CD8-positive, alpha-beta memory T cell (primary cell): ENCODE measurements at regions not wholly inside any gene's neighbourhood (a gene's known extent, or its start where the extent isn't known, plus 50 kb on each side); places are given as distances from the start of the nearest gene placed in this dataset.

Experiments
- CTCF ChIA-PET: fragments of 350-600 bp; sonication (Branson Sonifier 250); formaldehyde crosslinking; loops from one replicate; lab custom pipeline; 2021; ENCODE audit warnings: antibody characterized with exemption; lab: Charles Lee
- POLR2A ChIA-PET: fragments of 350-600 bp; sonication (Branson Sonifier 250); formaldehyde crosslinking; loops from one replicate; lab custom pipeline; 2021; ENCODE audit warnings: antibody characterized with exemption; lab: Charles Lee
- DNase-seq, 5 donors: peaks; one replicate each; pipeline versions ENCODE4 v3.0.0 to v3.0.0-alpha.2; 2020 to 2022; ENCODE audit warnings: mixed read lengths in 1 of 5
- H3K27ac ChIP-seq: one replicate; pipeline ENCODE4 v1.7.0; 2013; ENCODE audit warnings: low read depth, mild to moderate bottlenecking, low read length, moderate library complexity
- H3K27me3 ChIP-seq: 2 replicates; pipeline ENCODE4 v1.7.0; 2013; ENCODE audit warnings: low read length, mild to moderate bottlenecking; ENCODE audit not compliant: insufficient read depth, poor library complexity, severe bottlenecking
- H3K36me3 ChIP-seq: 2 replicates; pipeline ENCODE4 v1.7.0; 2013; ENCODE audit warnings: mild to moderate bottlenecking, low read length, moderate library complexity; ENCODE audit not compliant: insufficient read depth
- H3K4me1 ChIP-seq: 2 replicates; pipeline ENCODE4 v1.7.0; 2013; ENCODE audit warnings: mild to moderate bottlenecking, low read length, moderate library complexity; ENCODE audit not compliant: insufficient read depth
- H3K4me3 ChIP-seq: 2 replicates; pipeline ENCODE4 v1.7.0; 2013; ENCODE audit warnings: mild to moderate bottlenecking, low read length
- H3K9me3 ChIP-seq: 2 replicates; pipeline ENCODE4 v1.7.0; 2013; ENCODE audit warnings: mild to moderate bottlenecking, low read length
- H3K27ac Mint-ChIP-seq, 8 donors: one replicate each; pipeline ENCODE4 v1.8.0; 2020 to 2021; ENCODE audit warnings: mixed read lengths in 8 of 8, mild to moderate bottlenecking in 6 of 8, inconsistent platforms in 3 of 8, moderate library complexity in 3 of 8
- H3K27me3 Mint-ChIP-seq, 2 donors: one replicate each; pipeline ENCODE4 v1.8.0; 2020 to 2021; ENCODE audit warnings: mixed read lengths in 2 of 2, mild to moderate bottlenecking in 1 of 2, moderate library complexity in 1 of 2
- H3K36me3 Mint-ChIP-seq, 3 donors: one replicate each; pipeline ENCODE4 v1.8.0; 2020 to 2021; ENCODE audit warnings: mixed read lengths in 3 of 3, inconsistent platforms in 1 of 3, mild to moderate bottlenecking in 1 of 3
- H3K4me1 Mint-ChIP-seq, 3 donors: one replicate each; pipeline ENCODE4 v1.8.0; 2020 to 2021; ENCODE audit warnings: mixed read lengths in 3 of 3, inconsistent platforms in 1 of 3, mild to moderate bottlenecking in 1 of 3
- H3K4me3 Mint-ChIP-seq, 7 donors: one replicate each; pipeline ENCODE4 v1.8.0; 2020 to 2021; ENCODE audit warnings: mixed read lengths in 7 of 7, mild to moderate bottlenecking in 6 of 7, moderate library complexity in 4 of 7, inconsistent platforms in 2 of 7
- H3K9me3 Mint-ChIP-seq, 5 donors: one replicate each; pipeline ENCODE4 v1.8.0; 2020 to 2022; ENCODE audit warnings: mixed read lengths in 5 of 5, mild to moderate bottlenecking in 3 of 5, moderate library complexity in 2 of 5, inconsistent platforms in 1 of 5

DNA sequence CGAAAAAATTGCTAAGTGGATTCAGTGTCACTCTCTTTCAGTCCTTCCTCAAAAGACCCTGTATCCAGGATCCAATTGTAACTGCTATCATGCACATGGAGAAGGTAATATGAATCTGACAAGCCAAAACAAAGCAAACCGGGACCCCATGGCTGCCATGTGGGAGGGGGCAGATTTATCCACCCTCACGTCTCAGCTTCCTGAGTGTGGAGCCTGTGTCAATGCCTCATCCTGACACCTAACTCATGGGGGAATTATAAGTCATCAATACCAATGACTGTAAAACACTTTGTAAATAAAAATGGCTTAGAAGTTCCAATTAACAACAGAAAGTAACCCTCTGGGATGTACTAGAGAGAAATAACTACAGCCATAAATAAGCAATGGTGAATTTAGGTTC, 174.1 kb upstream of the MCHR2 start:
- Mint-ChIP-seq H3K36me3 (no peaks in the 10 kb centered on the region), H3K27ac (no peak overlapping the region), H3K4me1 (no peaks in the 10 kb centered on the region), H3K9me3 (no peaks in the 10 kb centered on the region), H3K27me3 (peaks cover 2 to 3% of the 10 kb centered on the region in 2 donors), H3K4me3 (no peak overlapping the region)
- CTCF ChIA-PET = no interaction called here
- H3K27me3 ChIP-seq = no peaks in the 10 kb centered on the region
- no peak overlapping the region for H3K27ac ChIP-seq
- H3K4me3 ChIP-seq = no peak overlapping the region
- no peak for DNase-seq
- H3K4me1 ChIP-seq = no peaks in the 10 kb centered on the region
- POLR2A ChIA-PET = no interaction called here
- no peaks in the 10 kb centered on the region for H3K36me3 ChIP-seq
- no peaks in the 10 kb centered on the region for H3K9me3 ChIP-seq

DNA sequence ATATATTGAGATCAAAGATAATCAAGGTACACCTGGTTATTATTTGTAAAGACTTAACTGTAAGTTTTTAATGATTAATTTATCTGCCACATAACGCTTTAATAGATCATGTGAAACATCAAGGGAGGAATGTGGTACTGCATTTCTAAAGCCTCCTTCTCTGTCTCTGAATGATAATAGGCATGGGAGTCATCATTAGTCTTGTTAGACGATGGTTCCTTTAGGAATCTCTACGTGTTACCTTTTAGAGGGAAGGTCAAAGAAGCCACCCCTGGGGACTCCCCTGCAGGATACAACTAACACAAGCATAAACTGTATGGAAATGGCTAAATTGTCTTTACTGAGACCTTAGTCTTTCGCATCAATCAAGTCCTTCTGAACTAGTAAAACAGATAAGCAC, 173.6 kb upstream of the MCHR2 start:
- no peak overlapping the region for H3K27ac ChIP-seq
- no peak overlapping the region for H3K27ac Mint-ChIP-seq
- no peaks in the 10 kb centered on the region for H3K36me3 ChIP-seq
- ChIA-PET POLR2A (no interaction called here), CTCF (no interaction called here)
- peaks cover 3 to 4% of the 10 kb centered on the region in 2 donors for H3K27me3 Mint-ChIP-seq
- no peaks in the 10 kb centered on the region for H3K27me3 ChIP-seq
- DNase-seq = no peak
- no peaks in the 10 kb centered on the region for H3K9me3 Mint-ChIP-seq
- H3K4me3 ChIP-seq = no peak overlapping the region
- no peaks in the 10 kb centered on the region for H3K4me1 ChIP-seq
- H3K9me3 ChIP-seq = no peaks in the 10 kb centered on the region
- H3K36me3 Mint-ChIP-seq = no peaks in the 10 kb centered on the region
- no peak overlapping the region for H3K4me3 Mint-ChIP-seq
- H3K4me1 Mint-ChIP-seq = no peaks in the 10 kb centered on the region

DNA sequence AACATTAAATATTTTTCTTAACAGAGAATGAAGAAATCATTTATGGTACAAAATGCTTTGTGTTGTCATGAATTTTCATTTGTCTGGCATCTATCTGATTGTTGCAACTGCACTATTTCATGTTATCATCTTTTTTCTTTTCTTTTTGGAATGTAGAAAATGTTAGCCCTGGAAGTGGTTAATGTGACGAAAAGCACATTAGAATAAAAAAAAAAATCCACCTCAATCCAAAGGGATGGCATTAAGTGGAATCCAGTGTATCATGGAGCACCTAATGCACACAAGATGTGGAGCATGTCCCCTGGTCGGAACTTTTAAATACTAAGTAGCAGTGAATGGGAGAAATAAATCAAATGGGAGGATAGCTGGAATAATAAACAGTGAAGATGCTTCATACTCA, 172.9 kb upstream of the MCHR2 start:
- H3K9me3 ChIP-seq = no peaks in the 10 kb centered on the region
- H3K9me3 Mint-ChIP-seq = no peaks in the 10 kb centered on the region
- no peak overlapping the region for H3K4me3 ChIP-seq
- no peaks in the 10 kb centered on the region for H3K36me3 Mint-ChIP-seq
- H3K36me3 ChIP-seq = no peaks in the 10 kb centered on the region
- H3K27me3 ChIP-seq = no peaks in the 10 kb centered on the region
- no peaks in the 10 kb centered on the region for H3K4me1 ChIP-seq
- peaks cover 3 to 4% of the 10 kb centered on the region in 2 donors for H3K27me3 Mint-ChIP-seq
- DNase-seq = no peak
- no peaks in the 10 kb centered on the region for H3K4me1 Mint-ChIP-seq
- no peak overlapping the region for H3K27ac ChIP-seq
- H3K27ac Mint-ChIP-seq = no peak overlapping the region
- POLR2A ChIA-PET = no interaction called here
- CTCF ChIA-PET = no interaction called here
- H3K4me3 Mint-ChIP-seq = no peak overlapping the region

GRCh38 chr6:100165442-100165841, 171.4 kb upstream of the MCHR2 start:
- H3K4me1 Mint-ChIP-seq = no peaks in the 10 kb centered on the region
- Histone ChIP-seq H3K27me3 (no peaks in the 10 kb centered on the region), H3K36me3 (no peaks in the 10 kb centered on the region), H3K27ac (no peak overlapping the region), H3K9me3 (no peaks in the 10 kb centered on the region), H3K4me3 (no peak overlapping the region), H3K4me1 (no peaks in the 10 kb centered on the region)
- no peak overlapping the region for H3K27ac Mint-ChIP-seq
- no peaks in the 10 kb centered on the region for H3K36me3 Mint-ChIP-seq
- POLR2A ChIA-PET = no interaction called here
- H3K9me3 Mint-ChIP-seq = no peaks in the 10 kb centered on the region
- H3K27me3 Mint-ChIP-seq = peaks cover 2 to 3% of the 10 kb centered on the region in 2 donors
- CTCF ChIA-PET = no interaction called here
- no peak for DNase-seq
- H3K4me3 Mint-ChIP-seq = no peak overlapping the region

- POLR2A ChIA-PET = no interaction called here
- peaks cover 2 to 3% of the 10 kb centered on the region in 2 donors for H3K27me3 Mint-ChIP-seq
- no peaks in the 10 kb centered on the region for H3K4me1 Mint-ChIP-seq
These were observed 169.0 kb upstream of the MCHR2 start for GRCh38 chr6:100163035-100163434.

GRCh38 chr6:100161782-100162365, 167.9 kb upstream of the MCHR2 start:
- H3K27me3 Mint-ChIP-seq = peaks cover 2 to 3% of the 10 kb centered on the region in 2 donors
- H3K9me3 Mint-ChIP-seq = peaks cover 0 to 3% (median 0%) of the 10 kb centered on the region in 5 donors
- Histone ChIP-seq H3K27ac (no peak overlapping the region), H3K9me3 (no peaks in the 10 kb centered on the region), H3K36me3 (no peaks in the 10 kb centered on the region), H3K27me3 (no peaks in the 10 kb centered on the region), H3K4me1 (no peaks in the 10 kb centered on the region), H3K4me3 (no peak overlapping the region)
- no peak overlapping the region for H3K27ac Mint-ChIP-seq
- CTCF ChIA-PET = no interaction called here
- no peak for DNase-seq
- H3K4me3 Mint-ChIP-seq = no peak overlapping the region
- no peaks in the 10 kb centered on the region for H3K36me3 Mint-ChIP-seq
- POLR2A ChIA-PET = no interaction called here
- no peaks in the 10 kb centered on the region for H3K4me1 Mint-ChIP-seq

More at GRCh38 chr6:100163035-100163434, 169.0 kb upstream of the MCHR2 start:
- Histone ChIP-seq H3K4me3 (no peak overlapping the region), H3K36me3 (no peaks in the 10 kb centered on the region), H3K9me3 (no peaks in the 10 kb centered on the region), H3K27ac (no peak overlapping the region), H3K27me3 (no peaks in the 10 kb centered on the region), H3K4me1 (no peaks in the 10 kb centered on the region)
- CTCF ChIA-PET = interaction anchor here (0.9 kb wide), 1 partner anchor 17 kb away, joined by 3 read pairs; no protein-coding TSS in a partner anchor
- H3K4me3 Mint-ChIP-seq = no peak overlapping the region
- DNase-seq = no peak
- H3K27ac Mint-ChIP-seq = no peak overlapping the region
- no peaks in the 10 kb centered on the region for H3K36me3 Mint-ChIP-seq
- H3K9me3 Mint-ChIP-seq = no peaks in the 10 kb centered on the region

GRCh38 chr6:100160930-100161329, 166.9 kb upstream of the MCHR2 start:
- H3K27ac ChIP-seq = no peak overlapping the region
- no peaks in the 10 kb centered on the region for H3K4me1 ChIP-seq
- Mint-ChIP-seq H3K27me3 (peaks cover 2 to 3% of the 10 kb centered on the region in 2 donors), H3K36me3 (no peaks in the 10 kb centered on the region), H3K9me3 (peaks cover 0 to 3% (median 0%) of the 10 kb centered on the region in 5 donors), H3K4me3 (no peak overlapping the region), H3K4me1 (no peaks in the 10 kb centered on the region), H3K27ac (no peak overlapping the region)
- CTCF ChIA-PET = no interaction called here
- H3K4me3 ChIP-seq = no peak overlapping the region
- DNase-seq = no peak
- H3K9me3 ChIP-seq = no peaks in the 10 kb centered on the region
- no peaks in the 10 kb centered on the region for H3K36me3 ChIP-seq
- H3K27me3 ChIP-seq = no peaks in the 10 kb centered on the region
- POLR2A ChIA-PET = no interaction called here

DNA sequence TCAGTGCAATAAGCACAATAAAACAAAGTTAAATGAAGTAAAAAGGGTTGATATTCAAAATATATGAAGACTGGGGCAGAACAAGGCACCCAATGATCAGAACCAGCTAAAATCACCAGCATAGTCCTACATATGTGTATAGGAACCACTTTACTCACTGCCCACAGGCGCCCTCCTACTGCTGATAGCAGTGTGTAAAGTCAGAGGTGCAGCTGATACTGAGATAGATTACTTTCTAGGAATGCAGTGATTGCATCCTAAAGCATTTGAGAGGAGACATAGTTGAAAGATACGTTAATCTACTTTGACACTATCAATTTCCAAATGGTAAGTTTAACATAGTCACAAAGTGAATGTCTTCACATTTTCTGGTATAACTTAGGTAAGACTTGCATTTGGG, 161.1 kb upstream of the MCHR2 start:
- no peaks in the 10 kb centered on the region for H3K9me3 ChIP-seq
- CTCF ChIA-PET = no interaction called here
- no peaks in the 10 kb centered on the region for H3K27me3 Mint-ChIP-seq
- no peak for DNase-seq
- H3K4me3 Mint-ChIP-seq = no peak overlapping the region
- no peaks in the 10 kb centered on the region for H3K27me3 ChIP-seq
- H3K27ac ChIP-seq = no peak overlapping the region
- H3K36me3 ChIP-seq = no peaks in the 10 kb centered on the region
- no peaks in the 10 kb centered on the region for H3K4me1 ChIP-seq
- H3K36me3 Mint-ChIP-seq = no peaks in the 10 kb centered on the region
- no peak overlapping the region for H3K4me3 ChIP-seq
- no peak overlapping the region for H3K27ac Mint-ChIP-seq
- H3K9me3 Mint-ChIP-seq = peaks cover 0 to 3% (median 0%) of the 10 kb centered on the region in 5 donors
- POLR2A ChIA-PET = no interaction called here
- H3K4me1 Mint-ChIP-seq = no peaks in the 10 kb centered on the region
